Jurkat, Clone E6-1 (cell line): ENCODE measurements at regions not wholly inside any gene's neighbourhood (a gene's known extent, or its start where the extent isn't known, plus 50 kb on each side); places are given as distances from the start of the nearest gene placed in this dataset.
"Not testable (repeated sequence)": the region's sequence is repeated elsewhere in the genome, so short reads cannot be mapped to it uniquely, and the experiment has no call there.

Experiments
- DNase-seq: peaks from one replicate; pipeline ENCODE4 v3.0.0-alpha.2; 2011; ENCODE audit warnings: low read depth, low spot score
- H3K4me3 ChIP-seq: 2 replicates; pipeline ENCODE4 v1.5.1; 2011; ENCODE audit warnings: mild to moderate bottlenecking, low read length, control low read depth, moderate library complexity

GRCh38 chr6:40166963-40167362 lies 232.7 kb upstream of the MOCS1 start:
- no peak for DNase-seq
- no peak overlapping the region for H3K4me3 ChIP-seq

- DNase-seq, result no peak
- no peak overlapping the region for H3K4me3 ChIP-seq
Measured at GRCh38 chr6:40165036-40165709, 230.9 kb upstream of the MOCS1 start.

- DNase-seq, result peak; percentile 8
- H3K4me3 ChIP-seq, result no peak overlapping the region
Measured at GRCh38 chr6:40164345-40164755, 230.1 kb upstream of the MOCS1 start.

DNA sequence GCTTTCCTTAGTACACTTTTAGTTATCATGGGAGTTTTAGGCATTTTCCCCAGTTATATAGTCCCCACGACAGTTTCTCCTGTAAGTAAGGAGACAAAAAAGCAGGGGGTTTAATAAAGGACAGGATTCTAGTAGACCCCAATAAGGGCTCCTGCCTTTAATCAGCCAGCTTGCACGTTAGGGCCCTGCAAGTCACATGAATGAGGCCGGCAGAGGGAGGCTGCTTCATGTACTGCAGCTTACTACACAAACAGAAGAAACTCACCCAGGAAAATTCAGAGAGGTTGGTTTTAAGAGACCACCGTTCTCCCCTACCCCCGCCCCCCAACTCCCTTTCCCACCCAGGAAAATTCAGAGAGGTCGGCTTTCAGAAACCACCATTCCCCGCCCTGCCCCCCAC lies 229.7 kb upstream of the MOCS1 start:
- H3K4me3 ChIP-seq, result no peak overlapping the region
- DNase-seq, result no peak

GRCh38 chr6:40162074-40162473 lies 227.8 kb upstream of the MOCS1 start:
- no peak for DNase-seq
- no peak overlapping the region for H3K4me3 ChIP-seq

- DNase-seq, result no peak
- H3K4me3 ChIP-seq, result no peak overlapping the region
Measured at GRCh38 chr6:40160826-40161225, 226.6 kb upstream of the MOCS1 start.

GRCh38 chr6:40159865-40160264 lies 225.6 kb upstream of the MOCS1 start:
- DNase-seq, result no peak
- no peak overlapping the region for H3K4me3 ChIP-seq

DNA sequence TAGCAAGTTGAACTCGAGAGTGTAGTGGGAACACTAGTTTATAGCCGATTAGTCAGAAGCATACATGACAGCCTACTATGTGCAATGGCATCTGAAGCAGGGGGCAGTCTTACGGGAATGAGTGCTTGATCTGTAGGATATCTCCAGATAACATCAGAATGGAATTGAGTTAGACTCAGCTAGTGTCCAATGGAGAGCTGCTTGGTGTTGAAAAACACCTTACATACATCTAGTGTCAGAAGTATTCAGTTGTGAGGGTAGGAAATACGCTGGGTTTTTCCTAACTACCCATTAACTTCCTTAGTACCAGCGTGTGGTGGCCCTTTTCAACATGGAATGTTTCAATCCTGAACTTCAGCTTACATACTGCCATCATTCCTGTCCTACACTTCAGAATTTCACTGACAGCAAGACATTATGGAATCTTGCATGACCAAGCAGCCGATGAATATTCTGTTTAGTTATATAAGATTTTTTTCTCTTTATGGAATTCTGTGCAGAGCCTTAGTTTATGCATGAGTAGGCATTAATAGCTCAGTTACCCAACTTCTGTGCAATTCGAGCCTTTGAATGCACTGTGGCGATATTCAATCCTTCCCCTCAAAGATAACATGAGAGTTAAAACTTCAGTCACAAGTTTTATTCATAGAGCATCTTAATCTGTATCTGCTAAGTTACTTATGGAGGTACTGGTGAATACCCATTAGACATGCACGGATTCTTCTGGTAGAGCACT lies 218.6 kb upstream of the MOCS1 start:
- no peak overlapping the region for H3K4me3 ChIP-seq
- DNase-seq, result no peak

DNA sequence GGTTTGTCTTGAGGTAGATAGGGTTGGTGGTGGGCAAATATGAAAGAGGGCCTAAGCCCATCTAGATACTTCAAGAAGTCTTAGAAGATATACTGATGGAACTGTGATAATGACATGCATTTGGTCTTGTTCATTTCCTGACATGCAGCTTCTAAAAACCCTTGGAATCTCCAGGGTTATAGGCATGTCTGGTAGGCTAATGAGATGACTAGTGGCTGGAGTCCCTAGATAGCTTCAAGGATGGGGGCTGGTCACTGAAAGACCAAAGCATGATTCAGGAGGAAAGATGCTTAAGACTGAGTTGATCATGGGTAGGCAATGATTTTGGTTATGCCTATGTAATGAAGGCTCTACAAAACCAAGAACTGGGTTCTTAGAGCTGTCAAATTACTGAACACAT lies 217.9 kb upstream of the MOCS1 start:
- no peak for DNase-seq
- H3K4me3 ChIP-seq, result no peak overlapping the region

GRCh38 chr6:40148882-40149573 lies 214.8 kb upstream of the MOCS1 start:
- DNase-seq, result no peak
- H3K4me3 ChIP-seq, result no peak overlapping the region

DNA sequence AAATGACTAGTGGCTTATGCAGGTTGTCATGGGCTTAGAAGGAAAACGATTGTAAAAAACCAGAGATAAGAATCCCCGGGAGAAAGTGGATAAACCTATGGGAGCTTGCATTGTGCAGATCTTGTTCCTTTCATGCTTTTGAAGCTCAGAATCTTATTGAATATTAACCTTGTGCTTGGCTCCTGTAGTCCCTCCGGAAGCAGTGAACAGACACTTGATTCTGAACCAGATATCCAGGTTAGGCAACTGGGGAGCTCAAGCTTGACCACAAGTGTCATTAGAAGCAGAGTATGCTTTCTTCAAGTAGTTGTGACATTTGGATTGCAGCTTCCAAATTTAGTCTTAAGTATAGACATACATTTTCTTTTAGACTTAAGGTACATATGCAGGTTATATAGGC lies 212.6 kb upstream of the MOCS1 start:
- DNase-seq, result no peak
- no peak overlapping the region for H3K4me3 ChIP-seq

DNA sequence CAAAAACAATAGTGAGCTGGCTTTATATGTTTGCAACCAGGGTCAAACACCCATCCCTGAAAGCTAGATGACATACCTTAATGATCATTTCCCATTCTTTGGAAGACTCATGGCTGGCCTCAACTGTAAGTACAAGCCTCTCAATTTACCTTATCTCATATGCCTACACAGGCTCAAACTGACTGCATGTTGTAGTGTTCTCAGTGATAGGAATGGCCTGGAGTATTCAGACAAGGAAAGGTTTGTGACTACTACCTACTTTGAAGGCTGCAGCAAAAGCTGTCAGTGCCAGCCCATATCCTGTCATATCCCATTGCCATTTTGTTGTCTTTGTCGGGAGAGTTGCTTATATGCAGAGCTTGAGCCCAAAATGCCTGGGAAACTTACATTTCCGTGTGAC lies 205.2 kb upstream of the MOCS1 start:
- no peak overlapping the region for H3K4me3 ChIP-seq
- DNase-seq, result no peak

DNA sequence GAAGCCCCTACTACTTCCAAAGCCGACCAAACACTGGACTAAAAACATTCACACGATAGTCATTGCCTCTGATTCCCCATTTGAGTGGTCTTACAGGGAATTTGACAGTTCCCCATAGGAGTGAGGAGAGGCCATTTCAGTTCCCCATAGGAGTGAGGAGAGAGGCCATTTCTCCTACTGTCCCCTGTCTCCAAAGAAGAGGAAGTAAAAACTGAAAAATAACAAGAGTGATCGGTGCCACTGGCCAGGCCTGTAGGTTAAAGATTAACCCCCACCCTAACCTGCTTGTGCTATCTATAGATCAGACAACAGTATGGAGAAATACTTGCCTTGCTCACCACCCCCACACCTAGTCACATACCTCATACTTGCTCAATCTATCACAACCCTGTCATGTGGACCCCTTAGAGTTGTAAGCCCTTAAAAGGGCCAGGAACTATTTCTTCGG lies 204.0 kb upstream of the MOCS1 start:
- H3K4me3 ChIP-seq, result no peak overlapping the region
- DNase-seq, result no peak

- no peak overlapping the region for H3K4me3 ChIP-seq
- peak; percentile 1 for DNase-seq
Measured at GRCh38 chr6:40135491-40136072, 201.3 kb upstream of the MOCS1 start.

DNA sequence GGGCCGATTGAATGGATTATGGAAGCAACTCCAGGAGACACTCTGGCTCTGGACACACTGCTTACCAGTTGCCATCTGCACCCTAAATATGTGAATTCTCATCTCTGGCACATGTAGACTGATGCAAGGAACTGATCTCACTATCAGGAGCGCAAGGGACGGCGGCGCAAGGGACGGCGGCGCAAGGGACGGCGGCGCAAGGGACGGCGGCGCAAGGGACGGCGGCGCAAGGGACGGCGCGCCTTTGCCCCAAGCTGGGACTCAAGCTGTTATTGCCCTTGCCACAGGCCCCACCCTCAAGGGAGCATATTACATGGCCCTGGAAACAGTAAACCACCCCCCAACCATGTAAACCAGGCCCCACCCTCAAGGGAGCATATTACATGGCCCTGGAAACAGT lies 199.7 kb upstream of the MOCS1 start:
- not testable (repeated sequence) for DNase-seq, H3K4me3 ChIP-seq

- DNase-seq, result no peak
- no peak overlapping the region for H3K4me3 ChIP-seq
Measured at GRCh38 chr6:40131675-40132074, 197.4 kb upstream of the MOCS1 start.

DNA sequence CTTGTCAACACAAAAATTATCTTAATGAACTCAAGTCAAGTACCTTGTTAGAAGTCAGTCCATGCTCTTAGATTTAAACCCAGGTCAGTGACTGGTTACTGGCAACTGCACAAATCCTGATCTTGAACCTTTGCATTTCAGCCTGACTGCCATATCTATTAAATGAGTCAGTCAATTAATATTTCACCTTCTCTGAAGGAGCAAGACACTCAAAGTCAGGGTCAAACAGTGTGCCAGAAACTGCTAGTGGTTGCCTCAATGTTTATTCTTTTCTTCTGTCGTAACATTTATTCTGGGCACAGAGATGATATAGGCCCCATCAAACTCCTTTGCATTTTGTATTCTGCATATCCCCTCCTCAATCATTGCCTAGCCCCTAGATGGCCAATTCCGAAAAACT lies 193.9 kb upstream of the MOCS1 start:
- no peak for DNase-seq
- H3K4me3 ChIP-seq, result no peak overlapping the region

DNA sequence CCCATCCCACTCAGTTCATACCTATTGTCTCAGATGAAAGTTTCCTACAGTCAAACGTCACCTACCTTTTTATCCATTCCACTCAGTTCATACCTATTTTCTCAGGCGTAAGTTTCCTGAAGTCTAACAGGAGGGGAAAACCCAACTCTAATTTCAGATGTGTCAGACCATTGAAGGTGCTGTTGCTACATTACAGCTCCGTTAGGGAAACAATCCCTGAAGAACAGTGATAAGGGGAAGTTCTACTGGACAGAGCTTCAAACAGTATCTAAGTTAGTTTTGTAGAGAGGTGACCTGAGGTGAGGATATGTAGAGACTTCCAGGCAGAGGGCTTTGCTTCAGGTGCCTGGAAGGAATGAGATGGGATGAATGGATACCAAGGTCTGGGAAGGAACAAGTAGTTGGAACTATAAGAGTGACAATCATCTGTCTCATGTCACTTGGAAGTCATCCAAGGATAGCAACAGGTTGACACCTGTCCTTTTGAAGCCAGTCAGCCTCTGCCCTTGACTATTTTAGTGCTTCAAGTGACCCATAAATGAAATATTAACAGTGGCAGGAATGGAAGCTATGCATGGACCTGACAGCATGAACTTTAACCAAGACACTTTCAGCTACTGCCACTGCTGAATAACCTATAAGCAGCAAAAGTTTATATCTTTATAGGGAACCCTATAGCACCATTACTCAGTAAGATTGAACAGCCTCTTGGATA lies 191.6 kb upstream of the MOCS1 start:
- DNase-seq, result no peak
- H3K4me3 ChIP-seq, result no peak overlapping the region

DNA sequence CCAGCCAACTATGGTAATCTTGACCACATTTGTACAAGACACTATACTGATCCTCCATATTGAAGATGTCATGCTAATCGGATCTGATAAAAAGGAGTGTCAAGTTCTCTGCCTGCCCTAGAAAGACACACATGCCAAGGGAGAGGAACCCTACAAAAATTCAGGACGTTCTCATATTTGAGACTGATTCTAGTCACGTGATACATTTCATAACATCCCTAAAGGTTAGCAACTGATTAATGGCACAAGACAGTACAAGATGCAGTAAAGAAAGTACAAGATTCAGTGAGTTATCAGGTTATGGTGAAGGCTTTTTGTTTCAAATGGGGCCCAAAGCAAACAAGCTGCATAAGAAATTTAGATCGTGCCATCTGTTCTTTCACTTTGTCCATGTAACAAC lies 190.7 kb upstream of the MOCS1 start:
- H3K4me3 ChIP-seq, result no peak overlapping the region
- no peak for DNase-seq
